NCI-H2196 (cell line): ENCODE measurements at regions not wholly inside any gene's neighbourhood (a gene's known extent, or its start where the extent isn't known, plus 50 kb on each side); places are given as distances from the start of the nearest gene placed in this dataset.
"Not testable (repeated sequence)": the region's sequence is repeated elsewhere in the genome, so short reads cannot be mapped to it uniquely, and the experiment has no call there.

Source experiments
- DNase-seq: peaks from one replicate; lab custom pipeline; 2025; ENCODE audit not compliant: unreplicated experiment; lab: John Stamatoyannopoulos, UW

- no peak for DNase-seq
Observed at GRCh38 chr2:176891105-176891504, 321.5 kb upstream of the HNRNPA3 start.

GRCh38 chr2:176891857-176892256 is 320.7 kb upstream of the HNRNPA3 start:
- no peak for DNase-seq

- DNase-seq: peak; percentile 47
Observed at GRCh38 chr2:176892676-176893226, 319.8 kb upstream of the HNRNPA3 start.

GRCh38 chr2:176895158-176895557 is 317.4 kb upstream of the HNRNPA3 start:
- no peak for DNase-seq

GRCh38 chr2:176902454-176902853 is 310.1 kb upstream of the HNRNPA3 start:
- no peak for DNase-seq

- not testable (repeated sequence) for DNase-seq
Observed at GRCh38 chr2:176904053-176904452, 308.5 kb upstream of the HNRNPA3 start.

- no peak for DNase-seq
Observed at GRCh38 chr2:176907341-176907740, 305.3 kb upstream of the HNRNPA3 start.

GRCh38 chr2:176910828-176911227 is 301.8 kb upstream of the HNRNPA3 start:
- no peak for DNase-seq

- no peak for DNase-seq
Observed at GRCh38 chr2:176913955-176914354, 298.6 kb upstream of the HNRNPA3 start.

- DNase-seq: no peak
Observed at GRCh38 chr2:176914371-176914770, 298.2 kb upstream of the HNRNPA3 start.

- not testable (repeated sequence) for DNase-seq
Observed at GRCh38 chr2:176922545-176922944, 290.0 kb upstream of the HNRNPA3 start.

GRCh38 chr2:176923205-176923604 is 289.4 kb upstream of the HNRNPA3 start:
- no peak for DNase-seq

- no peak for DNase-seq
Observed at GRCh38 chr2:176924909-176925534, 287.6 kb upstream of the HNRNPA3 start.

- DNase-seq: no peak
Observed at GRCh38 chr2:176926453-176926852, 286.1 kb upstream of the HNRNPA3 start.

- not testable (repeated sequence) for DNase-seq
Observed at GRCh38 chr2:176929387-176929786, 283.2 kb upstream of the HNRNPA3 start.

- DNase-seq: peak; percentile 43
Observed at GRCh38 chr2:176931588-176932563, 280.7 kb upstream of the HNRNPA3 start.

- no peak for DNase-seq
Observed at GRCh38 chr2:176934131-176934530, 278.5 kb upstream of the HNRNPA3 start.

- no peak for DNase-seq
Observed at GRCh38 chr2:176934869-176935415, 277.7 kb upstream of the HNRNPA3 start.

GRCh38 chr2:176935543-176936102 is 277.0 kb upstream of the HNRNPA3 start:
- no peak for DNase-seq

GRCh38 chr2:176936410-176936809 is 276.2 kb upstream of the HNRNPA3 start:
- DNase-seq: no peak

- no peak for DNase-seq
Observed at GRCh38 chr2:176944998-176945397, 267.6 kb upstream of the HNRNPA3 start.
